Lower leg skin (tissue), 4 donors: ENCODE measurements at regions not wholly inside any gene's neighbourhood (a gene's known extent, or its start where the extent isn't known, plus 50 kb on each side); places are given as distances from the start of the nearest gene placed in this dataset.

Experiments
- DNase-seq, 2 donors: peaks; one replicate each; pipeline ENCODE4 v3.0.0-alpha.2; 2019; ENCODE audit warnings: low spot score in 2 of 2
- H3K4me3 ChIP-seq: fragments of 200-600 bp; sonication (generic); 2 replicates; pipeline ENCODE4 v1.5.1; 2017; ENCODE audit warnings: mild to moderate bottlenecking, low read depth; ENCODE audit not compliant: poor library complexity, severe bottlenecking
- POLR2A ChIP-seq, 2 donors: fragments of 450-650 bp; IDR thresholded peaks; one replicate each; pipeline ENCODE4 v1.6.1; 2016 to 2017; ENCODE audit warnings: antibody characterized with exemption in 2 of 2, mild to moderate bottlenecking in 1 of 2, moderate library complexity in 1 of 2
- WGBS, 2 donors: methylation state at CpG; one replicate each; pipeline ENCODE4 v1.1.5; 2018; 5-methylcytosine and 5-hydroxymethylcytosine counted together
- intact Hi-C: fragments of 100-400 bp; cut with DNase I; formaldehyde crosslinking; loops from one replicate; pipeline ENCODE4 v1.15.0; 2023; ENCODE audit warnings: low total_unique reads
- TF ChIP-seq, protein P1 (sequence below), 3 donors: fragments of 450-650 bp; IDR thresholded peaks; one replicate each; pipeline ENCODE4 v1.5.1; 2016; ENCODE audit warnings: antibody characterized with exemption in 3 of 3, mild to moderate bottlenecking in 3 of 3, moderate library complexity in 2 of 3

DNA sequence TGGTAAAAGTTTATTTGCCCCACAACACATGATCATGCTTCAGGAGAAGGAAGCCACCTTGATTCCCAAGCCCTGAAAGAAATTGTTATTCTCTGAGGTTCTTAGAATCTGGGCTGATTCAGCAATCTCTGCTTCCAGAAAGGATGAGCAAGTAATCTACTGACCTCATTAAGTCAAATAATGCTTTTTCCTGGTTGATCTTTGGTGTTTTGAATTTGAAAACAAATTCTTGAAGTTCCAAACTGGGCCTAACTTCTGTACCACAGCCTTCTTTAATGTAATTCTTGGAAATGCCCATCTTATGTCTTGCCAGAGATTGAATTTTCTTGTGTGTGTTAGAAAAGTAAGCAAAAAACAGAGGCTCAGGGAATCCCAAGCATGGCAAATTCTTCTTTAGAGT is 319.2 kb upstream of the DDHD1 start:
- H3K4me3 ChIP-seq, result no peak overlapping the region
- TF ChIP-seq POLR2A (IDR thresholded peaks at IDR 0.05), result no peak
- TF ChIP-seq, protein P1, sequence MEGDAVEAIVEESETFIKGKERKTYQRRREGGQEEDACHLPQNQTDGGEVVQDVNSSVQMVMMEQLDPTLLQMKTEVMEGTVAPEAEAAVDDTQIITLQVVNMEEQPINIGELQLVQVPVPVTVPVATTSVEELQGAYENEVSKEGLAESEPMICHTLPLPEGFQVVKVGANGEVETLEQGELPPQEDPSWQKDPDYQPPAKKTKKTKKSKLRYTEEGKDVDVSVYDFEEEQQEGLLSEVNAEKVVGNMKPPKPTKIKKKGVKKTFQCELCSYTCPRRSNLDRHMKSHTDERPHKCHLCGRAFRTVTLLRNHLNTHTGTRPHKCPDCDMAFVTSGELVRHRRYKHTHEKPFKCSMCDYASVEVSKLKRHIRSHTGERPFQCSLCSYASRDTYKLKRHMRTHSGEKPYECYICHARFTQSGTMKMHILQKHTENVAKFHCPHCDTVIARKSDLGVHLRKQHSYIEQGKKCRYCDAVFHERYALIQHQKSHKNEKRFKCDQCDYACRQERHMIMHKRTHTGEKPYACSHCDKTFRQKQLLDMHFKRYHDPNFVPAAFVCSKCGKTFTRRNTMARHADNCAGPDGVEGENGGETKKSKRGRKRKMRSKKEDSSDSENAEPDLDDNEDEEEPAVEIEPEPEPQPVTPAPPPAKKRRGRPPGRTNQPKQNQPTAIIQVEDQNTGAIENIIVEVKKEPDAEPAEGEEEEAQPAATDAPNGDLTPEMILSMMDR (IDR thresholded peaks at IDR 0.05), result no peak
- intact Hi-C loops, result no loop called here
- no peak for DNase-seq

DNA sequence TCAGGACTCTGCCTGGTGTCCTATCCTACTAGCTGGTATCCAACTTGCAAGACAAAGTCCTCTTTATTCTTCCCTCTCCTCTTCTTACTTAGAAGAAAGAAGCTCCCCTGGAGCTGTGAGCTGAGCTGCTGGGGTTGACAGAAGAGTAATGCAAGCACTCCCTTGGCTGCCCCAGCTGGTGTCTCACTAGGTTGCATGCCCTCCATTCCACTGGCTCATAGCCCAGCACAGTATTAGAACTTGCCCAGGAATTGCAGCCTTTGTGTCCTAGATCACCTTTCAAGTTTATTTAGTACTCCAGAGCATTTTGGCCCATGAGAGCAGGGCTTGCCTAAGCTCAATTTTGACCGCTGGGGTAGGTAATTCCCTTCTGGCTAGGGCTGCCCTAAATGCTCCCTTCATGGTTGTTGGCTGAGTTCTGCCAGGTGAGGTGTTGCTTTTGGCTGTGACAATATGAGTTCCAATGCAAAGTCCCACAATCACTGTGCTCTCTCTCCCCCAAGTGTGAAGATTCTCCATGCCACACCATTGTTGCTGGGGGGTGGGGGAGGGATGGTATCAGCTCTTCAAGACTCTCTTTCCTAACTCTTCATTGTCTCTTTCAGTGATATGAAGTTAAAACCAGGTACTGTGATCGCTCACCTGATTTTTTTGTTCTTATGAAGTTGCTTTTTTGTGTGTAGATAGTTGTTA is 317.4 kb upstream of the DDHD1 start:
- DNase-seq, result no peak
- intact Hi-C loops, result no loop called here
- WGBS, 2 donors, result 52 to 69% methylated on average over 2 of the region's 2 CpGs
- TF ChIP-seq POLR2A (IDR thresholded peaks at IDR 0.05), result no peak
- TF ChIP-seq, protein P1 (IDR thresholded peaks at IDR 0.05), result no peak
- no peak overlapping the region for H3K4me3 ChIP-seq

DNA sequence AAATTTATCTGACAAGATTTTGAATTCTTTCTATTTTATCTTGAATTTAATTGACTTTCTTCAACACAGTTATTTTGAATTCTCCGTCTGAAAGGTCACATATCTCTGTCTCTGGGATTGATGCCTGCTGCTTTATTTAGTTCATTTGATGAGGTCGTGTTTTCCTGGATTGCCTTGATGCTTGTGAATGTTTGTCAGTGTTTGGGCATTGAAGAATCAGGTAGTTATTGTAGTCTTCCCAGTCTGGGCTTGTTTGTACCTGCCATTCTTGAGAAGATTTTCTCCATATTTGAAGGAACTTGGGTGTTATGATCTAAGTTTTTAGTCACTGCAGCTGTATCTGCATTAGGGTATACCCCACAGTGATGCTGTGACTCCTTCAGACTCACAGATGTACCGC is 315.8 kb upstream of the DDHD1 start:
- WGBS, 2 donors, result 68 to 72% methylated on average over 3 of the region's 3 CpGs
- H3K4me3 ChIP-seq, result no peak overlapping the region
- no peak for DNase-seq
- no peak for TF ChIP-seq POLR2A (IDR thresholded peaks at IDR 0.05)
- TF ChIP-seq, protein P1 (IDR thresholded peaks at IDR 0.05), result no peak
- intact Hi-C loops, result no loop called here

DNA sequence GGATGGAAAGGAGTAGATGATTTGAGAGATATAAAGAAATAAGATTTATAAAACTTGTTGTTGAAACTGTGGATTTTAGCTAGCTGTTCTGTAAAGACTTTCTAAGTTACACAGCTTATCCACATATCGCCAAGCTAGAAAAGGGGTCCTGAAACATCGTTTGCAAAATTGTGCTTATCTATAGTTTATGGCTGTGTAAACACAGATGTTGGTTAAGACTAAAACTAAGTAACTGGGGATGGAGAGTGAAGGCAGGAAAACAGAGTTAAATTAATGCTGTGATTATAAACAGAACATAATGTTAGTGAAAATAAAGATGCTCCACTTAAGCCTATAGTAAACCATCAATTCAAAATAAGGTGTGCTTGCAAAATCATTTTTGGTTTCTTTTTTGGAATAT is 311.3 kb upstream of the DDHD1 start:
- no peak overlapping the region for H3K4me3 ChIP-seq
- intact Hi-C loops, result no loop called here
- no peak for TF ChIP-seq POLR2A (IDR thresholded peaks at IDR 0.05)
- TF ChIP-seq, protein P1 (IDR thresholded peaks at IDR 0.05), result no peak
- no peak for DNase-seq
- WGBS, 2 donors, result 82 to 85% methylated on average over 2 of the region's 2 CpGs

DNA sequence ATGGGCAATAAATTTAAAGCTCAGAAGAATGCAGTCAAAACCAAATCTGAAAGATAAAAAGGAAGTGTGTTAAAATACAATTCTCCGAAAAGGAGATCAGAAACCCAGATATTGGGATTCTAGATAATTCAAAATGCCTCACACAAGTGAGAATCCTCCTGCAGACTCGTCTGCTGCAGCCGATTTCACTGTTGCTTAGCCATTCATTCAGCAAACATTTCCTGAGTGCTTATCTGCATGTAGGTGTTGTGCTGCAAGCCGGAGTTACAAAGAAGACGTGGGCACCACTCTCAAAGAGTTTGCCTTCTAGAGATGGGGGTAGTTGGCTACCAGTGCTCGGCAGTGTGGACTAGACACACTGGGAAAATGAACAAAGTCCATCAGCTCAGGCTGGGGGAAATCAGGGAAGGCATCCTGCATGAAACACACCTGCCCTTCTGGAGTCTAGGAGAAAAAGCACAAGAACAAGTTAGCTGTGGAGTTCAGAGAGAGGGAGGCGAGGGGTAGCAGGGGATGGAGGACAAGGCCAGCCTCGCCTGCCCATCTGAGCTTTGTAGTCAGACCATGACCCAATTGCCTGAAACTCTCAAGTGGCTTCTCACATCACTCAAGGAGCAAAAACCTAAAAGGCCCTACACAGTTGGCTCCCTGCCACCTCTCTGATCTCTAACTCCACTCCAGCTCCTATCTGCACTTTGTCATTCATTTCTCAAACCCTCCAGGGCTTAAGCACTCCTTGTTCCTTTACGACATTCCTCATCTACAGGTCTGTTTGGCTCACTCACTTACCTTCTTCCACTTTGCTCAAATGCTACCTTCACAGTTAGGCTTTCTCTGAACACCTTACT is 310.0 kb upstream of the DDHD1 start:
- no peak overlapping the region for H3K4me3 ChIP-seq
- intact Hi-C loops, result no loop called here
- TF ChIP-seq POLR2A (IDR thresholded peaks at IDR 0.05), result no peak
- TF ChIP-seq, protein P1 (IDR thresholded peaks at IDR 0.05), result no peak
- 80 to 81% methylated on average over 9 of the region's 9 CpGs for WGBS, 2 donors
- no peak for DNase-seq
